HCT116 (cell line): ENCODE measurements at regions not wholly inside any gene's neighbourhood (a gene's known extent, or its start where the extent isn't known, plus 50 kb on each side); places are given as distances from the start of the nearest gene placed in this dataset.

Experiments
- ATAC-seq: fragments of 200-7000 bp; cut with Tn5 transposase; 2 replicates; pipeline ENCODE4 v1.9.1; 2020; ENCODE audit warnings: mild to moderate bottlenecking, moderate library complexity
- BruUV-seq: library from RNA; stranded (reverse); fragments of 400-500 nt; replicated peaks from 2 replicates; lab custom pipeline; 2021; lab: Mats Ljungman, UMichigan
- CTCF ChIA-PET: fragments of 300-600 bp; sonication (Branson Sonifier 250); formaldehyde crosslinking; loops from one replicate; lab custom pipeline; 2021; ENCODE audit warnings: antibody characterized with exemption; lab: Charles Lee
- POLR2A ChIA-PET: fragments of 300-600, 350-600 bp; sonication (Branson Sonifier 250); formaldehyde crosslinking; loops from one replicate; lab custom pipeline; 2021; ENCODE audit warnings: antibody characterized with exemption; lab: Charles Lee
- RAD21 ChIA-PET, 2 experiments: fragments of 300-600 bp; sonication (Branson Sonifier 250); formaldehyde crosslinking; loops; one replicate each; lab custom pipeline; 2023; ENCODE audit warnings: low total read pairs in 2 of 2; ENCODE audit not compliant: uncharacterized antibody in 2 of 2, unreplicated experiment in 2 of 2, low non-redundant PET in 1 of 2; lab: Charles Lee
- DNase-seq: peaks from one replicate; pipeline ENCODE4 v3.0.0-alpha.2; 2010; ENCODE audit warnings: low read depth, low spot score
- H2AFZ ChIP-seq: fragments of 200-600 bp; shearing (Covaris generic), sonication (generic); 2 replicates; pipeline ENCODE4 v1.6.1; 2017; ENCODE audit warnings: low read depth, mixed run types, mixed read lengths, antibody characterized with exemption, low read length; ENCODE audit not compliant: poor library complexity, severe bottlenecking
- H3K27ac ChIP-seq: 2 replicates; pipeline ENCODE4 v1.5.1; 2012; ENCODE audit warnings: low read depth, low read length
- H3K27me3 ChIP-seq: fragments of 200-600 bp; sonication (generic); 2 replicates; pipeline ENCODE4 v1.6.1; 2016; ENCODE audit warnings: mixed run types, low read length, mixed read lengths; ENCODE audit not compliant: insufficient read depth
- H3K36me3 ChIP-seq, 2 experiments: fragments of 200-500 bp in 1 of 2; fragments of 200-600 bp in 1 of 2; sonication (Bioruptor generic) in 1 of 2; sonication (generic) in 1 of 2; 2 replicates each; pipeline versions ENCODE4 v1.5.1 to v1.6.1; 2014 to 2016; ENCODE audit warnings: low read length in 2 of 2, inconsistent platforms in 1 of 2, mixed read lengths in 1 of 2, mixed run types in 1 of 2; ENCODE audit not compliant: insufficient read depth in 2 of 2, control insufficient read depth in 1 of 2
- H3K4me1 ChIP-seq, 2 experiments: fragments of 200-600 bp in 1 of 2; sonication (generic) in 1 of 2; 2 replicates each; pipeline versions ENCODE4 v1.5.1 to v1.6.1; 2012 to 2017; ENCODE audit warnings: low read length in 2 of 2, inconsistent platforms in 1 of 2, mild to moderate bottlenecking in 1 of 2, mixed read lengths in 1 of 2, mixed run types in 1 of 2, moderate library complexity in 1 of 2; ENCODE audit not compliant: insufficient read depth in 2 of 2, control insufficient read depth in 1 of 2
- H3K4me2 ChIP-seq: fragments of 200-600 bp; sonication (generic); 2 replicates; pipeline ENCODE4 v1.6.1; 2017; ENCODE audit warnings: mixed run types, low read length, mixed read lengths
- H3K4me3 ChIP-seq, 2 experiments: fragments of 200-600 bp in 1 of 2; sonication (generic) in 1 of 2; replicated peaks in 1 of 2; 2 replicates each; pipeline ENCODE4 v1.5.1; 2011 to 2016; ENCODE audit warnings: low read length in 2 of 2, control low read depth in 1 of 2, low read depth in 1 of 2, mild to moderate bottlenecking in 1 of 2, mixed read lengths in 1 of 2, mixed run types in 1 of 2
- H3K79me2 ChIP-seq: fragments of 200-600 bp; sonication (generic); 2 replicates; pipeline ENCODE4 v1.6.1; 2017; ENCODE audit warnings: mild to moderate bottlenecking, mixed run types, low read length, moderate library complexity, mixed read lengths; ENCODE audit not compliant: insufficient read depth
- H3K9ac ChIP-seq: fragments of 200-600 bp; sonication (generic); 2 replicates; pipeline ENCODE4 v1.6.1; 2016; ENCODE audit warnings: low read length, mixed read lengths
- H3K9me2 ChIP-seq: fragments of 200-600 bp; sonication (generic), shearing (Covaris generic); 2 replicates; pipeline ENCODE4 v1.6.1; 2017; ENCODE audit warnings: mixed run types, mild to moderate bottlenecking, moderate library complexity; ENCODE audit not compliant: insufficient read depth
- H3K9me3 ChIP-seq, 2 experiments: fragments of 200-500 bp in 1 of 2; fragments of 200-600 bp in 1 of 2; sonication (Bioruptor generic) in 1 of 2; sonication (generic) in 1 of 2; 2 replicates each; pipeline ENCODE4 v1.6.1; 2014 to 2017; ENCODE audit warnings: low read length in 2 of 2, mixed read lengths in 2 of 2, inconsistent platforms in 1 of 2, low read depth in 1 of 2, mild to moderate bottlenecking in 1 of 2, mixed run types in 1 of 2, moderate library complexity in 1 of 2; ENCODE audit not compliant: control insufficient read depth in 1 of 2, insufficient read depth in 1 of 2
- H4K20me1 ChIP-seq: fragments of 200-600 bp; sonication (generic), shearing (Covaris generic); 2 replicates; pipeline ENCODE4 v1.6.1; 2017; ENCODE audit warnings: mixed run types, mild to moderate bottlenecking, moderate library complexity; ENCODE audit not compliant: insufficient read depth
- ATF3 ChIP-seq: IDR thresholded peaks from 2 replicates; pipeline ENCODE4 v1.6.1; 2012
- CTCF ChIP-seq, 3 experiments: fragments of 200-600 bp in 1 of 3; sonication (generic) in 1 of 3; IDR thresholded peaks in 2 of 3; conservative IDR thresholded peaks in 1 of 3; 2 replicates each; pipeline ENCODE4 v1.5.1; 2012 to 2017; ENCODE audit warnings: low read depth in 2 of 3, low read length in 2 of 3, antibody characterized with exemption in 1 of 3, borderline replicate concordance in 1 of 3, control low read depth in 1 of 3, mild to moderate bottlenecking in 1 of 3, mixed read lengths in 1 of 3, mixed run types in 1 of 3, moderate library complexity in 1 of 3; ENCODE audit not compliant: insufficient read depth in 1 of 3
- ELF1 ChIP-seq: IDR thresholded peaks from 2 replicates; pipeline ENCODE4 v1.6.1; 2012; ENCODE audit warnings: low read depth, borderline replicate concordance
- FOSL1 ChIP-seq: IDR thresholded peaks from 2 replicates; pipeline ENCODE4 v1.6.1; 2012; ENCODE audit warnings: low read depth
- JUND ChIP-seq: IDR thresholded peaks from 2 replicates; pipeline ENCODE4 v1.6.1; 2012
- MAX ChIP-seq: IDR thresholded peaks from 2 replicates; pipeline ENCODE4 v1.6.1; 2012
- REST ChIP-seq: IDR thresholded peaks from 2 replicates; pipeline ENCODE4 v1.6.1; 2012; ENCODE audit warnings: low read depth
- intact Hi-C: fragments of 100-400 bp; cut with micrococcal nuclease; formaldehyde crosslinking; loops from 2 replicates; pipeline ENCODE4 v1.10.0; 2022

GRCh38 chr13:40082639-40083038 is 427.2 kb downstream of the COG6 start:
- Histone ChIP-seq H3K4me1 (no peaks in the 10 kb centered on the region), H3K9me3 (no peaks in the 10 kb centered on the region), H3K27ac (no peak overlapping the region), H3K9ac (no peak overlapping the region), H3K9me2 (no peaks in the 10 kb centered on the region), H3K36me3 (no peaks in the 10 kb centered on the region), H3K79me2 (no peaks in the 10 kb centered on the region), H2AFZ (no peak overlapping the region), H3K27me3 (no peaks in the 10 kb centered on the region), H3K4me3 (no peak overlapping the region), H3K4me2 (no peak overlapping the region), H4K20me1 (no peaks in the 10 kb centered on the region)
- ChIA-PET POLR2A (no interaction called here), RAD21 (no interaction called here), CTCF (no interaction called here)
- intact Hi-C loops, result no loop called here
- no TSS peak for BruUV-seq
- ATAC-seq, result no peak
- DNase-seq, result no peak
- TF ChIP-seq CTCF (IDR thresholded peaks at IDR 0.05 in 2 of 3, conservative IDR thresholded peaks at IDR 0.05 in 1 of 3; ENCODE audit: borderline replicate concordance in 1 of 3, insufficient read depth in 1 of 3, low read depth in 2 of 3, low read length in 2 of 3), result peak in 1 of 3 experiments; percentile 24; a peak in 1 of 6 replicates
- TF ChIP-seq MAX, result no peak

- RAD21 ChIA-PET, result no interaction called here
- POLR2A ChIA-PET, result no interaction called here
- no peaks in the 10 kb centered on the region for H3K9me2 ChIP-seq
- no peak for TF ChIP-seq FOSL1
- no peak for TF ChIP-seq REST
- no peak for TF ChIP-seq ATF3
- no peak for TF ChIP-seq ELF1
- TF ChIP-seq JUND, result no peak
- TF ChIP-seq, all 23 proteins: peak for 0
- Histone ChIP-seq H4K20me1 (no peaks in the 10 kb centered on the region), H3K4me3 (no peak overlapping the region), H3K36me3 (no peaks in the 10 kb centered on the region), H3K4me1 (no peaks in the 10 kb centered on the region), H3K79me2 (no peaks in the 10 kb centered on the region), H3K9ac (no peak overlapping the region), H3K4me2 (no peak overlapping the region), H2AFZ (no peak overlapping the region), H3K27me3 (no peaks in the 10 kb centered on the region), H3K27ac (no peak overlapping the region), H3K9me3 (no peaks in the 10 kb centered on the region)
- CTCF ChIA-PET, result no interaction called here
- ATAC-seq, result no peak
- intact Hi-C loops, result no loop called here
- DNase-seq, result no peak
- BruUV-seq, result no TSS peak
These were observed 428.4 kb downstream of the COG6 start for GRCh38 chr13:40083841-40084240.
